T-cell (primary cell): ENCODE measurements at regions not wholly inside any gene's neighbourhood (a gene's known extent, or its start where the extent isn't known, plus 50 kb on each side); places are given as distances from the start of the nearest gene placed in this dataset.

Experiments
- ATAC-seq, 4 experiments: fragments of 200-7000 bp in 3 of 4; fragments of 150-1000 bp in 1 of 4; cut with Tn5 transposase; replicated peaks in 1 of 4; 1 replicate in 3 of 4; 2 replicates in 1 of 4; pipeline ENCODE4 v1.10.0; 2021; ENCODE audit warnings: moderate library complexity in 3 of 4, mild to moderate bottlenecking in 2 of 4, moderate number of reproducible peaks in 1 of 4
- CTCF ChIA-PET, 2 donors: fragments of 300-600 bp; sonication (Branson Sonifier 250); formaldehyde crosslinking; loops; one replicate each; lab custom pipeline; 2022; ENCODE audit warnings: antibody characterized with exemption in 2 of 2; lab: Charles Lee
- POLR2A ChIA-PET, 2 donors: fragments of 300-600 bp; sonication (Branson Sonifier 250); formaldehyde crosslinking; loops; one replicate each; lab custom pipeline; 2022; ENCODE audit warnings: antibody characterized with exemption in 2 of 2; lab: Charles Lee
- DNase-seq, 35 experiments: peaks; one replicate each; pipeline versions ENCODE4 v3.0.0 to v3.0.0-alpha.2; 2013 to 2023
- H3K27ac ChIP-seq: one replicate; pipeline ENCODE4 v1.5.1; 2013; ENCODE audit warnings: low read length
- H3K27me3 ChIP-seq, 2 experiments: replicated peaks in 1 of 2; 1 replicate in 1 of 2; 2 replicates in 1 of 2; pipeline versions ENCODE4 v1.6.1 to v1.7.0; 2013; ENCODE audit warnings: low read length in 1 of 2, mixed read lengths in 1 of 2; ENCODE audit not compliant: control insufficient read depth in 2 of 2, insufficient read depth in 2 of 2; ENCODE audit errors: extremely low read depth in 1 of 2
- H3K36me3 ChIP-seq, 2 donors: 1 replicate in 1 of 2; 2 replicates in 1 of 2; pipeline versions ENCODE4 v1.6.1 to v1.7.0; 2013; ENCODE audit warnings: low read length in 1 of 2; ENCODE audit not compliant: control insufficient read depth in 2 of 2, insufficient read depth in 1 of 2; ENCODE audit errors: extremely low read depth in 1 of 2
- H3K4me1 ChIP-seq, 2 experiments: 1 replicate in 1 of 2; 2 replicates in 1 of 2; pipeline versions ENCODE4 v1.6.1 to v1.7.0; 2013; ENCODE audit warnings: low read length in 2 of 2, mixed read lengths in 1 of 2; ENCODE audit not compliant: insufficient read depth in 2 of 2, control insufficient read depth in 1 of 2; ENCODE audit errors: extremely low read depth in 1 of 2
- H3K4me3 ChIP-seq, 2 donors: 1 replicate in 1 of 2; 2 replicates in 1 of 2; pipeline versions ENCODE4 v1.5.1 to v1.7.0; 2013; ENCODE audit warnings: mild to moderate bottlenecking in 2 of 2, low read length in 1 of 2, moderate library complexity in 1 of 2; ENCODE audit not compliant: control insufficient read depth in 1 of 2; ENCODE audit errors: extremely low read depth in 1 of 2
- H3K9me3 ChIP-seq: 2 replicates; pipeline ENCODE4 v1.7.0; 2013
- H3K27ac Mint-ChIP-seq, 2 donors: one replicate each; pipeline ENCODE4 v1.8.0; 2020 to 2021; ENCODE audit warnings: mild to moderate bottlenecking in 2 of 2, mixed read lengths in 2 of 2
- H3K27me3 Mint-ChIP-seq, 2 donors: one replicate each; pipeline ENCODE4 v1.8.0; 2021 to 2022; ENCODE audit warnings: mixed read lengths in 2 of 2
- H3K36me3 Mint-ChIP-seq: one replicate; pipeline ENCODE4 v1.8.0; 2021; ENCODE audit warnings: mixed read lengths
- H3K4me1 Mint-ChIP-seq, 3 donors: one replicate each; pipeline ENCODE4 v1.8.0; 2020 to 2022; ENCODE audit warnings: mixed read lengths in 3 of 3, mild to moderate bottlenecking in 1 of 3
- H3K4me3 Mint-ChIP-seq, 3 donors: one replicate each; pipeline ENCODE4 v1.8.0; 2020 to 2022; ENCODE audit warnings: mild to moderate bottlenecking in 3 of 3, mixed read lengths in 3 of 3, moderate library complexity in 3 of 3
- H3K9me3 Mint-ChIP-seq, 3 donors: one replicate each; pipeline ENCODE4 v1.8.0; 2020 to 2022; ENCODE audit warnings: mixed read lengths in 3 of 3
- WGBS: methylation state at CpG from one replicate; pipeline ENCODE4 v1.1.5; 2013; ENCODE audit warnings: missing lambda C conversion rate; ENCODE audit not compliant: insufficient coverage; 5-methylcytosine and 5-hydroxymethylcytosine counted together

- no peak overlapping the region for H3K27ac ChIP-seq
- no CpG with 5 or more reads among the region's 2 CpGs for WGBS
- no peaks in the 10 kb centered on the region for H3K36me3 Mint-ChIP-seq
- H3K9me3 ChIP-seq: no peaks in the 10 kb centered on the region
- no peak overlapping the region for H3K4me3 ChIP-seq
- ChIA-PET CTCF (interaction anchor here in 1 of 2 donors (0.7 kb wide), 1 partner anchor 11 kb away, joined by 6 read pairs; no protein-coding TSS in a partner anchor), POLR2A (no interaction called here)
- ATAC-seq (no peak), DNase-seq (no peak)
- peaks cover 3 to 8% (median 4%) of the 10 kb centered on the region in 3 donors for H3K9me3 Mint-ChIP-seq
- H3K4me1 ChIP-seq: no peaks in the 10 kb centered on the region
- no peaks in the 10 kb centered on the region for H3K27me3 Mint-ChIP-seq
- H3K27me3 ChIP-seq: no peaks in the 10 kb centered on the region
- H3K27ac Mint-ChIP-seq: no peak overlapping the region
- no peak overlapping the region for H3K4me3 Mint-ChIP-seq
- H3K36me3 ChIP-seq: no peaks in the 10 kb centered on the region
- H3K4me1 Mint-ChIP-seq: no peaks in the 10 kb centered on the region
These were observed 521.3 kb downstream of the TUSC7 start for GRCh38 chr3:117230924-117231323.

- H3K9me3 Mint-ChIP-seq: peaks cover 3 to 8% (median 4%) of the 10 kb centered on the region in 3 donors
- CTCF ChIA-PET: no interaction called here
- POLR2A ChIA-PET: interaction anchor here in 1 of 2 donors (0.6 kb wide), 1 partner anchor 19 kb away, joined by 3 read pairs; no protein-coding TSS in a partner anchor
These were observed 524.8 kb downstream of the TUSC7 start for GRCh38 chr3:117234331-117234730.

GRCh38 chr3:117235304-117235703 is 525.7 kb downstream of the TUSC7 start:
- Histone ChIP-seq H3K4me1 (no peaks in the 10 kb centered on the region), H3K27ac (no peak overlapping the region), H3K4me3 (no peak overlapping the region), H3K36me3 (no peaks in the 10 kb centered on the region), H3K9me3 (no peaks in the 10 kb centered on the region), H3K27me3 (no peaks in the 10 kb centered on the region)
- ATAC-seq (no peak), DNase-seq (no peak)
- ChIA-PET CTCF (no interaction called here), POLR2A (no interaction called here)
- Mint-ChIP-seq H3K27ac (no peak overlapping the region), H3K27me3 (no peaks in the 10 kb centered on the region), H3K9me3 (peaks cover 0 to 4% (median 3%) of the 10 kb centered on the region in 3 donors), H3K4me3 (no peak overlapping the region), H3K36me3 (no peaks in the 10 kb centered on the region), H3K4me1 (no peaks in the 10 kb centered on the region)
- no CpG with 5 or more reads among the region's 1 CpG for WGBS

More at GRCh38 chr3:117234331-117234730, 524.8 kb downstream of the TUSC7 start:
- Histone ChIP-seq H3K9me3 (no peaks in the 10 kb centered on the region), H3K27me3 (no peaks in the 10 kb centered on the region), H3K4me1 (no peaks in the 10 kb centered on the region), H3K36me3 (no peaks in the 10 kb centered on the region), H3K4me3 (no peak overlapping the region), H3K27ac (no peak overlapping the region)
- H3K27me3 Mint-ChIP-seq: no peaks in the 10 kb centered on the region
- H3K4me1 Mint-ChIP-seq: no peaks in the 10 kb centered on the region
- ATAC-seq (no peak), DNase-seq (no peak)
- no peak overlapping the region for H3K4me3 Mint-ChIP-seq
- no CpG with 5 or more reads among the region's 1 CpG for WGBS
- H3K36me3 Mint-ChIP-seq: no peaks in the 10 kb centered on the region
- no peak overlapping the region for H3K27ac Mint-ChIP-seq

GRCh38 chr3:117238806-117239205 is 529.2 kb downstream of the TUSC7 start:
- H3K27ac Mint-ChIP-seq: no peak overlapping the region
- Histone ChIP-seq H3K36me3 (no peaks in the 10 kb centered on the region), H3K27ac (no peak overlapping the region), H3K4me1 (no peaks in the 10 kb centered on the region), H3K27me3 (no peaks in the 10 kb centered on the region), H3K9me3 (no peaks in the 10 kb centered on the region), H3K4me3 (no peak overlapping the region)
- H3K4me3 Mint-ChIP-seq: no peak overlapping the region
- ChIA-PET CTCF (no interaction called here), POLR2A (no interaction called here)
- DNase-seq (no peak), ATAC-seq (no peak)
- H3K4me1 Mint-ChIP-seq: no peaks in the 10 kb centered on the region
- no peaks in the 10 kb centered on the region for H3K27me3 Mint-ChIP-seq
- peaks cover 0 to 4% (median under 1%) of the 10 kb centered on the region in 3 donors for H3K9me3 Mint-ChIP-seq
- 64% methylated on average over 3 of the region's 3 CpGs for WGBS
- no peaks in the 10 kb centered on the region for H3K36me3 Mint-ChIP-seq

- POLR2A ChIA-PET: no interaction called here
- Mint-ChIP-seq H3K9me3 (peaks cover 4 to 9% (median 8%) of the 10 kb centered on the region in 3 donors), H3K4me3 (no peak overlapping the region), H3K36me3 (no peaks in the 10 kb centered on the region), H3K27ac (no peak overlapping the region), H3K27me3 (no peaks in the 10 kb centered on the region), H3K4me1 (no peaks in the 10 kb centered on the region)
- DNase-seq (no peak), ATAC-seq (no peak)
- CTCF ChIA-PET: no interaction called here
- H3K4me1 ChIP-seq: no peaks in the 10 kb centered on the region
- H3K36me3 ChIP-seq: no peaks in the 10 kb centered on the region
- H3K9me3 ChIP-seq: no peaks in the 10 kb centered on the region
- 83% methylated on average over 1 of the region's 2 CpGs for WGBS
- H3K27ac ChIP-seq: no peak overlapping the region
- no peaks in the 10 kb centered on the region for H3K27me3 ChIP-seq
- H3K4me3 ChIP-seq: no peak overlapping the region
These were observed 534.1 kb downstream of the TUSC7 start for GRCh38 chr3:117243657-117244056.

GRCh38 chr3:117246771-117247555 is 537.4 kb downstream of the TUSC7 start:
- Mint-ChIP-seq H3K9me3 (peaks cover 12 to 16% (median 14%) of the 10 kb centered on the region in 3 donors), H3K27ac (no peak overlapping the region), H3K4me1 (no peaks in the 10 kb centered on the region), H3K36me3 (no peaks in the 10 kb centered on the region), H3K27me3 (no peaks in the 10 kb centered on the region), H3K4me3 (no peak overlapping the region)
- WGBS: no CpG with 5 or more reads among the region's 2 CpGs
- POLR2A ChIA-PET: no interaction called here
- Histone ChIP-seq H3K27me3 (no peaks in the 10 kb centered on the region), H3K9me3 (no peaks in the 10 kb centered on the region), H3K4me3 (no peak overlapping the region), H3K36me3 (no peaks in the 10 kb centered on the region), H3K27ac (no peak overlapping the region), H3K4me1 (no peaks in the 10 kb centered on the region)
- ATAC-seq (no peak), DNase-seq (no peak)
- CTCF ChIA-PET: interaction anchor here in 1 of 2 donors (0.6 kb wide), 1 partner anchor 19 kb away, joined by 3 read pairs; no protein-coding TSS in a partner anchor
